Inferior parietal cortex (tissue), 1 donor: ENCODE measurements at regions not wholly inside any gene's neighbourhood (a gene's known extent, or its start where the extent isn't known, plus 50 kb on each side); places are given as distances from the start of the nearest gene placed in this dataset.

Source experiments
- DNase-seq: peaks from one replicate; pipeline ENCODE4 v3.0.0-alpha.2; 2016; ENCODE audit errors: extremely low spot score

DNA sequence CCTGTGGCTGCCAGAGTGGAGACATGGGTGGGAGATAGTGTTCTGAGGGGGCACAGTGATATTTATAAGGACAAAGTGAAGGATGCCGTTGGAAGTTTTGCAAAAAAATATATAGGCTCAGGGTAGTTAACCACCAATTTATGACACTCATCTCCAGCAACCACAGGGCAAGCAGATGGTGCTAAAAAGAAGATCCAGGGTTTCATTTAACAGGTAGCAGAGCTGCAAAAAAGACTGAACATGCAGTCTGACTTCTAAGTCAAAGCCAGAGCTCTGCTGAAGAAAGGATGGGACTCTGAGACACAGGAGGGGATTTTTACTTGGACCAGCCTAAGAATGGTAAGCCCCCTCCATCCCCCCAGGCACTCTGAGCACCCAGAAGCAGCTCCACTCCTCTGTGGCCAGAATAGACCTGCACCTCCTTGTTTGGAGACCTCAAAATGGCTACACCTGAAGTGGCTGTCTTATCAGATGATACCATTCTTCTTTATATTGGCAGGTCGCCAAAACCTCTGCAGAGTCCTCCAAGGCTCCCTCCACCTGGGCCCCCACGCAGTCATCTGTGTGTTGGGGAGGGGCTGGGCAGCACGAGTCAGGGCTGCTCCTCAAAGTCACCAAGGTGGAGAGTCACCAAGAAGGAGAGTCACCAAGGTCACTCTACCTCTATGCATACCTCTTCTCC, 161.4 kb upstream of the FAM9B start:
- DNase-seq: no peak

DNA sequence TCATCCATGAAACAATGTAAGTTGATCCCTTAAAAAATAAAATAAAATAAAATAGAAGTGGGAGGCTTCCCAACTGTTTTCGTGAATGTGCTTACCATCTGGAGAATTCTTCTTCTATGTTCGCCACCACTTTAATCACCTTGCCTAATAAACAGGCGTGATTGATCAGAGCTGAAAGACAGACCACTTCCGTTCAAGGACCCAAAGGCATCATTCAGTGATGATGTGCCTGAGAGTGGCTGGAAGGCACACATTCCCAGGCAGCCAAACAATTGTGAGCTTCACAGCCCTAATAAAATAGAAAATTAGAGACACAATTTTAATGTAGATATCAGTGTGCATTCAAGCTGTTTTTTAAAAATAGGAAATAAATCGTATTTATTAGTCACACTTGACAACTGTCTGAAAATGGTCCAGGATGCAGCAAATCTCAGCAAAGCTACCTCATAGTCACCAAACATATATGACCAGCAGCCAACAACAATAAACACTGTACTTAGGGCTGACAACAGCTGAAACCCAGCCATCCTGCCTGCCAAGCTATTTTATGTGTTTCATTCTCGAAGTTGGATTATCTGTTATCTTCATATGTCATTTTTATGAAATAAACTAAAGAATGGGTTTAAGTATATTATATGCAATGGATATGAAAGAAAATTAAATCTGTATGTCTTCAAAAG, 163.2 kb upstream of the FAM9B start:
- no peak for DNase-seq

DNA sequence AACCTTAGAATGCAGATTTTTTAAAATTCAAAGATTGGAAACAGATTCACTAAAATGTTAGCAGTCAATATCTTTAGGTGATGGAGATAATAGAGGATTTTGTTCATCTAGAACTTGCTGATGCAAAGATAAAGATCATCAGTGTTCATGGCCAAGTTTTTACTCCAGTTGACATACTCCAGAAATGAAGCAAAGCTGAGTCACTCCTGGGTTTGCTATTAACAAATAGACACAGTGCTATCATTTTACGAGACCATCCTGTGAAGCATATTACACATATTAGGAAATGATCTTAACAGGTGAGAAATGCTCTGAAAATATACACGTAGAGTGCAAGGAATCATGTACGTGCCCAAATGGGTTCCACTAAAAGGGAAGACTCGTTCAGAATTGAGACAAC, 170.6 kb upstream of the FAM9B start:
- no peak for DNase-seq

DNA sequence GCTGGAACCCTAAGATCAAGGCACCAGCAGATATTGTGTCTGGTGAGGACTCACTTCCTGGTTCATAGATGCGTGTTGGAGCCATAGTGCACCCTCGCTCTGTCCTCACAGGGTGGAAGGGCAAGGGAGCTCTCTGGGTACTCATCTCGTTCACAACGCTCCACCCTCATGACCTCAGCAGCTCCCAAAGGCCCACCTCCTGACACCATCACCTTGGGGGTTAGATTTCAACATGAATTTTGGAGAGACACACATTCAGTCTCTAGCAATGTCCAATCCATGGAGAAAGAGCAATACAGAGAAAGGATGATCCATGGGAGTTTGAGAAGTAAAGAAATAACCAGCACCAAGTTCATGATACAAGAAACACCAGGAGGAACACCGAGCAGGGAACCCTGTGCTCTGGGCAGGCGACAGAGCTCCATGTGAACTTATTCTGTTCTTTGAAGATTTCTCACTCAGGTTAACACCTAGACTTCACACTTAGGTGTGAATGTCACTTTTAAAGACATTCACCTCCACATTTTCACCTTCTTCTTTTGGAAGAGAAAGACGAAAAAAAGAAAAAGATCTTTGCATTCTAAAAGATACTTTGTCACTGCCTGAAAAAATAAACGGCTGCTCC, 171.8 kb upstream of the FAM9B start:
- DNase-seq: no peak

DNA sequence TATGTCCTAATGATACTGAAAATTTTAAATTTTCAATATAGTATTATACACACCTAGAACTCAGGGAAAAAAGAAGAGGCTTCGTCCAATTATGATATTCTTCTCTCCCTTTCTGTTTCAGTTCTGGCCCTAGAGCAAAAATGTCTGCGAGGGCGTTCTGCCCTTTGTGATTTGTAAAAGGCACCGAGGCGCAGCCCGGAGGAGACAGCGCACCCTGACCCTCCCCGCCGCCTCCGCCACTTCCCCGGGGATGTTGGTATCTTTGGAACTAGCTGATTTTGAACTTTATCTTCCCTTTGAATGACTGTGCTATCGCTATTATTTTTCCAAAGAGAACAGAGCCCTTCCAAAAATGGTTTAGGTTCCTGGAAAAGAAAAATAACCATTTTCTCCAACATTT, 173.2 kb upstream of the FAM9B start:
- no peak for DNase-seq

DNA sequence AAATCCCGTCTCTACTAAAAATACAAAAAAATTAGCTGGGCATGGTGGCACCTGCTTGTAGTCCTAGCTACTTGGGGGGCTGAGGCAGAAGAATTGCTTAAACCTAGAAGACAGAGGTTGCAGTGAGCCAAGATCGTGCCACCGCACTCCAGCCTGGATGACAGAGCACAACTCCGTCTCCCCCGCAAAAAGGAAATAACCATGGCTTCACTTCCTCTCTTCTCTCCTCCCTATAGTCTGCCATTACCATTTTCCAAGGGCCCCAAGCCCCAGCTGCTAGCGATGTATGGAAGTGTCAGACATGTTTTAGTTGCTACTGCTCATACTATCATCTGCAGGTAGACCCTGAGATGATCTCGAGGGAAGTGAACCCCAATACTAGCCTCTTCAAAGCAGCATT, 177.3 kb upstream of the FAM9B start:
- no peak for DNase-seq

DNA sequence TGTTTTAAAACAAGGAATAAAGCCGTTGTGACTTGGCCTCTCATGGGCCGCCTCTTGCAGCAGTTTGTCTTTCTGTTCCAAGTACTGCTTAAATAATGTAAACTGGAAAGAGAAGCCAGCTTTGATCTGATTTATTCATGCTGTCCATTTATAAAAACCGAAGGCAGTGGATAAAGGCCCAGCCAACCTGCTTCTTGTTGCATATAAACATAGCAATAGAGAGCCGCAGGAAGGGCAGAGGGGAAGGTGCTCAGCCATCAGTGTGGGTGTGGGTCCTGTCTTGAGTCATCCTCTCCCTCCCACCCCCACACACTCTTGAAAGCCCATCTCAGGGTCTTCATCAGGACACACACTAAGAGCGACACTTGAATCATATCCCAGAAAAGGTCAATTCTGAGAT, 187.9 kb upstream of the FAM9B start:
- DNase-seq: no peak

DNA sequence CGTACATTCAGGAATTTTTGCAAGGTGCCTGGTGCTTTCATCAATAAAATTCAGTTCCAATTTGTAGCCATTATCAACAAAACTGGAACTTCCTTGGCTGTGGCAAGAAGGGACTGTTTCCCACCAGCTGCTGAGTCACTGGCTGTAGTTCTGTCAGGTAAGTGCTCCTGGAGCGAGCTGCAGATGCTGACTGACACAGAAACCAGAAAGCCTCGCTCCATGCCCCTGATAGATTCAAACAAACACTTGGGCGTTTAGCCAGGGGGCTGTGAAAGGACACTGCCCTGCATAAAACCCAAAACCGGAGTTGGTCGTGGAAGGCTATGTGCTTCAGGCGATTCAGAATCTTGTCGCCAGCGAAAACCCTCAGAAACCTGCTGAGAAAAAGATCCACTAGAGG, 188.4 kb upstream of the FAM9B start:
- DNase-seq: no peak

DNA sequence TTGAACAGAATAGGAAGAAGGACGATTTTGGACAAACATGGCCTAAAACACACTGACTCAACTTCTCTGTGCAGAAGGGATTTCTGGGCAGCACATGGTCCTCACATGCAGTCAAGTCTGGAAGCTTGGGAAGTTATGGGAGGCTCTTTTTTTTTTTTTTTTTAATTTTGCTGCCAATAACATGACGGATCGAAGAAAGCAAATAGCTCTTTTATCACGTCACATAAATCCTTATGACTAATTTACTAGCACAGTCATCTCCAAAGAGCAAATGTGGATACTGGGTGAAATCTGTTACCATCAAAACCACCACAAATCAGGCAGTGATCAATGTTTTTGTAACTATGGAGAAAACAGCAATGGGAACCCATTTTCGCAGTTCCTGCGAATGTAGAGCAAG, 193.3 kb upstream of the FAM9B start:
- DNase-seq: no peak

DNA sequence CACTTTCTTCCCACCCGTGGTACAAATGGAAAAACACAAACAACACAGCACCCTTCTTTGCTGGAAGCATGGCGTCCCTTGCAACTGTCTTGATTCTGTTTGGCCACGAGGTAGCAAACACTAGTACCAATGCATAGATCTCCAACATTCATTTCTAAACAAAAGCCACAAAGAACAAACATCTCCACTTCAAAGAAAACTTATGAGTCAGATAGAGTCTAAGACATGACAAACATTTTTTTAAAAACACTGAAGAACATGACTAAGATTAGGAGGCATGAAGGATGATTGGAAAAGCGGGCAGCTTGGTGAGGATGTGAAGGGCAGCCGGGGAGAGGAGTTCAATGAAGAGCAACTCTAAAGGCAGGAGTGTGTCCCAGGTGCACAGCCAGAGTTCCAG, 197.6 kb upstream of the FAM9B start:
- DNase-seq: no peak

DNA sequence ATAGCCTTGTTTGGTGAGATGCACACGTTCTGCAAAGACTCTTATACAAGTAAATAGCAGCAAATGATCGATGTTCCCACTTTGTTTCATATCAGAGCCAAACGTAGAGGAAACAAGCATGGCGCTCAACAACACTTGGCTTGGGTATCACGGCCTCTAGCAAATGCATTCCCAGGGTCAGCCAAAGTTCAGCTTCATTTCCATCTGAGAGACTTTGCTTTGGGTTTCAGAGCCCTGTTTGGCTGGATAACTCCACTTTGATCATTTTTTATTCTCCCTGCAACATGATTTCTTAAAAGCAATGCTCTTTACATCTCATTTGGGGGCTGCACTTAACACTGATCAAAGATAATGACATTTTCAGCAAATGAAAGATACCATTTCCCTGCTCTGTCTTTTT, 199.2 kb upstream of the FAM9B start:
- peak; percentile 2 for DNase-seq

DNA sequence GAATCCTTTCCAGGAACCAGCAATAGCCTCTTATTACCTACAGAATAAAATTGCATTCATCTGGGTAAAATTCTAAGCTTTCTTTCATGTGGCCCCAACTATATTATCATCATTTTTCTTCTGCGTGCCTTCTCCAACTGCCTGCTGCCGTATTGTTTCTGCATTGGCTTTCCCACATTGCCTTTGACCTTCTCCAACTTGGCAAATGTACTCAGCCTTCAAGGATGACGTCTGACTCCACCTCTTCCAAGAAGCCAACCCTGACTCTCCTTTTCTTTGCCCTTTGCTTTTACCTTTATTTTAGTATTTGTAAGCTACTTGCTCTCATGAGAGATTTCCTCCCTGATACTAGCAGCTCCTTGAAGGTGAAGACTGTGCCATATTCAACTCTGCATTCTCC, 200.4 kb upstream of the FAM9B start:
- DNase-seq: no peak

DNA sequence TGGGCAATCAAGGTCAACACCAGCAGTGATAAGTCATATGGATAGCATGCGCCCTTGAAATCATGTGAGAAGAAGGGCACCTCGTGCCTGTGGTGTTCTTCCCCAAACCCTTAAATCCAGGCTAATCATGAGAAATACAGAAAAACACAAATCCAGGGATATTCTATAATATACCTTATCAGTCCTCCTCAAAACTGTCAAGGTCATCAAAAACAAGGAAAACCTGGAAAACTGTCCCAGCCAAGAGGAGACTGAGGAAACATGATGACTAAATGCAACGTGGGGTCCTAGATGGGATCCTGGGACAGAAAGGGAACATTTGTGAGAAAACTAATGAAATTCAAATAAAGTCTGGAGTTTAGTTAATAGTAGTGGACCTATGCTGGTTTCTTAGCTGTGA, 201.8 kb upstream of the FAM9B start:
- no peak for DNase-seq

DNA sequence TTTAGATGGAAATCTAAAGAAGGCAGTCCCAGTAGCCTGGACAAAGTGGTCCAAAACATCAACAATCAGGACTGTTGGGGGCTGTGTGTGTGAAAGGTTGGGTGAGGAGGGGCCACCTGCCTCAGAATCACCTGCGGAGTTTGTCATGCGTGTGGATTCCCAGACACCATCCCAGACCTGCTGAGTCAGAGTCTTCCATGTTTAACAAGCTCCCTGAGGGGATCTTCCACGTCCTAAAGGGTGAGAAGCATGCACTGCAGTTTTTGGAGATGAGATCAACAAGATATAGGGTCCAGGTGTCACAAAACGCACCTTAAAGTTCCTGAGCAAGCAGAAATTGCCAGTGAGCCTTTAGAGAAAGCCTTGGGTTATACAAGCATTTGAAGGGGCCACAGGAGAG, 207.0 kb upstream of the FAM9B start:
- DNase-seq: no peak

DNA sequence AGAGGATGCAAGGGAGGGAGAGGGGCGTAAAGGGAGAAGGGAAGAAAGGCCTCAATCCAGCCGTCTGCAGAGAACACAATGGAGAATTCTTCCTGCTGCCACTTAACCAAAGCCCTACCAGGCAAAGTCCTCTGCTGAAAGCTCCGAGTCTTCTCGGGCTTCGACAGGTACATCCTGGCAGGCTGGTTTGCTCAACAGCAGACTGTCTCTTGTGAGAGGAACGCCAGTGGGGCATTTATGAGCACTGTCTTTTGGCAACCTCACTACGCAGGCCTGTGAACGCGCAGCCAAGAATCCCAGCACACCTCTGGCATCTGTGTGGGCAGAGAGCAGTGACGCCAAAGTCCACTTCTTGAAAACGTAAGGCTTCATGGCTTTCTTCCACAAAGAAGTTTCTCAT, 207.5 kb upstream of the FAM9B start:
- DNase-seq: no peak

DNA sequence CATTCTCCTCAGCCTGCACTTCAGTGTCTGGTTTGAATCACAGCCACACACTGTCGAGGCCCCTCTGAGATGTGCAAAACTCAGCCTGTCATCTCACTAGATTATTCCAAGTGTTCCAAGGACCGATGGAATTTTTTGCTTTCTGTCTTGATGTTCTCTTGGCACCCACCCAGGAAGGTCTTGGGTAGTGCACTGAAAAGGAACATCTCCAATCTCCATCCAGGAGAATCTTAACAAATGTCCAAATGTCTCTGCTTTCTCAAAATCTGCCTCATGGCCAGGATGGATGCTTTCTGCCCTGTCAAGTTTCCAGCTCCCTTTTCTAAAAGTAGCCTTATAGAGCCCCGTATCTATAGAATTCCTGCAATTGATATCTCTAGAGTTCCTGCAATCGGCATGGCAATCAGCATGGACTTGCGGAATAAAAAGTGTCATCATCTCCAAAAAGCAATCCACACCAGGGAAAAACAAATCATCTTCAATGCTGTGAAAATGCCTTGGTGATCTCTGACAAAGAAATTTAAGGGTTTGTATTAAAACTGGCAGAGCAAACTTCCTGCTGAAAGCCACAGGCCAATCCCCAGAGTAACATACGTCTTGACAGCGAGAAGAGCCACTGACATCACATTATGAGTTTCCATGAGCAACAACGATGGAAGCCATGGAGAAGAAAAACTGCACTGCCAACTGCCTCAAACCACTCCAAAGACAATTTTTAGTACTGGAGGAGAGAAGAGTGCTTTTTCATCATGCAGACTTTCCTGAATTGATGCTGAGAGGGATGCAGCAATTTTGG, 215.3 kb upstream of the FAM9B start:
- DNase-seq: no peak

DNA sequence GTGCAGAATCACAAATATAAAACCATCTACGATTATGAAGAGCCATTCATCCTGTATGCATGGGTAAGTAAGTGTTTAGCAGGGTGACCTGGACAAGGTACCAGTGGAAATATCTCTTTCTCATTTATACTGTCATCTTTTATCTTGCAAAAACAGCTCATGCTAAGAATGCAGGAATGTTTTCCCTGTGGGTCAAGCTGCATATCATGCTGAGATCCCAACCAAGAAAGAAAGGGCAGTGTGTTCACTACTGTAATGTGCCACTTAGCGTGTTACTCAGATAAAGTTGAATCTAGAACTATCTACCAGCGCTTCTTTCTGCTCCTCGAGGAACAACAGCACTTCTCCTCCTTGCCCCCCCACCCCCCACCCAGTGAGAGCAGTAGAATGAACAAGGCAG, 212.7 kb upstream of the TBL1X start:
- no peak for DNase-seq

DNA sequence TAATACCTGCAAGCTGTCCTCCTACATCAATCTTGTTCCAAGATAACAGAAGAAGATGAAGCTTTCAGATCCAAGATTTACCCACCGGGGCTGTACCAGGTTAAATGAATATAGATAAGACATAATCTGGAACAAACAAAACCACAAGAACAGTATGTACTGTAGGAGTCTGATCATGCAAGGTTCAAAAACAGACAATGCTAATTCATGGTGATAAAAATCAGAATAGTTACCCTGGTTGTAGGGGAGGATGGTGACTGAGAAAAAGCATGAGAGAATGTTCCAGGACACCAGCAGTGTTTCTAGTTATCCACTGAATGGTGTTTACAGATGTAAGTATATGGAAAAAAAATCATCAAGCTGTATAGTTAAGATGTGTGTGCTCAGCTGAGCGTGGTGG, 211.6 kb upstream of the TBL1X start:
- DNase-seq: no peak

DNA sequence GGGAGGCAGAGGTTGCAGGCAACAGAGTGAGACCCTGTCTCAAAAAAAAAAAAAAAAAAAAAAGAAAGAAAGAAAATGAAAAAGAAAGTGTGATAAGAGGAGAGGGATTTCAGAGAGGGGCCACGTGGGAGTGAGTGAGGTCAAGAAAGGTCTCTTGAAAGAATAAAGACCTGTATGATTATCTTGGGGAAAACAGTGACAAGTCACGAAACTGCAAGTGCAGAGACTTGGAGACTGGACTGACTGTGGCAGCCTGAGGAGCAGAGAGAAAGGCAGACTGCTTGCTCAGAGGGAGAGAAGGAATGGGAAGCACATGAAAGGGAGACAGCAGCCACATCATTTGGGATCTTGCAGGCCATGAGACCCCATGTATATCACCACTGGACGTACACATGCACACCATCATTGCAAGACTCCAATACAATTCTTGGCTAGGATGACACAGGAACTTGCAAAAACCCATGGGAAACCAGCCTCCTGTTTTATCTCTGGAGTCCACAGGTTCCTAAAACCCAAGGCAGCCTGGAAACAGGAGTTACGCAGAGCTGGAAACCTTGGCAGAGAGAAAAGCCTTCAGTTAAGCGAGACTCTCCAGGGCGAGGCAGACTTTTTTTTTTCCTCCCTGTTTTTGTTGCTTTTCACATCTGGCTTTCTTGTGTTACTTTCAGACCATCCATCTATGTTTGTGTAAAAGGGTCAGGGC, 207.0 kb upstream of the TBL1X start:
- DNase-seq: no peak

DNA sequence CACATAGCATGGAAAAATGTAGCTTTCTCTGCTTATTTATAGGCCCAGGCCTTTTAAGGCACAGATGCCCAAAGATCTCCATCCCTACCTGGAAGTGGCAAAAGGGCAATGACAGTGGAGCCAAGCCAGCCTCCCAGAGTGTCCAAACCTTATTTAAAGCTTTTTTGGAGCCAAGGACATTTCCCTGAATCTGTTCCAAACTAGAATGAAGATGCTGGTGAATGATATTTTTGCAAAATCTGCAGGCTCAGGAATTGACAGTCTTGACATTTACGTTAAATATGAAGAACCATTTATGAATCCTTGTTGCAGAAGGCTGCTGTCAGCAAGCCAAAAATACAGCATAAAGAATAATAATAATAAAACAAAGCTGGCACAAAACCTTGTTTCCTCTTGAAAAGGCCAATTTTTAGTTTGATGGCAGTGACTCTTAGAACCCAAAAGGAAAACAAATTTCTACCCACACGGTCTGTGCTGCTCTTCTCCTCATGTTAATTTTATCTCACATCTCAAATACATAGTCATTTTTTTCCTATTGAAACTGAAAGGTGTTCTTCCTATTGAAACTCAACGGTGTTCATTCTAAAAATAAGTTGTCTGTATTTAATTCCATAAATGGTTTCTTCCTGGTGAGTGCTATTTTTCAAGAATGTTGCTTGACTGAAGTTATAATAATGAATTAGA, 206.3 kb upstream of the TBL1X start:
- no peak for DNase-seq

DNA sequence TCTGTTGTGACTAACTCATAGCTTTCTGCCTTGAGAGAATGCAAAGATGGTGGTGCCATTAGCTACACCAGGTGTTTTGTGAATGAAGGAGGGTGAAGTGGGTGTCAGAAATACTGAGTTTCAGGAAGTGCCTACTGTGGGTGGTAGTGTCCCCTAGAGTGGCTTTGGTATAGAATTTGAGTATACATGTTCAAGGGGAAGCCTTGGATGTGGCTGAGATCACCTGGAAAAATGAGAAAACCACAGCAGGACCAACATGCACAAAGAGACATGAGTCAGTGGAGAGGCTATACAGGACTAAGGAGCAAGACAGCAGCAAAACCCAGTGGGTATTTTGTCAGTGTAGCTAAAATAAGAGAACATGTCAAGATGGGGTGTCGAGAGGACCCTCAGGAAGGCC, 204.3 kb upstream of the TBL1X start:
- DNase-seq: no peak
